MM.1S (cell line): ENCODE measurements at regions not wholly inside any gene's neighbourhood (a gene's known extent, or its start where the extent isn't known, plus 50 kb on each side); places are given as distances from the start of the nearest gene placed in this dataset.
"Not testable (repeated sequence)": the region's sequence is repeated elsewhere in the genome, so short reads cannot be mapped to it uniquely, and the experiment has no call there.

Experiments used
- EZH2phosphoT487 ChIP-seq: fragments of 300-600 bp; sonication (generic); IDR thresholded peaks from 2 replicates; pipeline ENCODE4 v1.6.1; 2018; ENCODE audit warnings: antibody characterized with exemption, low read length
- TF ChIP-seq, protein P1 (sequence below): fragments of 300-600 bp; sonication (generic); IDR thresholded peaks from 2 replicates; pipeline ENCODE4 v1.5.1; 2016; ENCODE audit warnings: antibody characterized with exemption, low read length, mixed read lengths

DNA sequence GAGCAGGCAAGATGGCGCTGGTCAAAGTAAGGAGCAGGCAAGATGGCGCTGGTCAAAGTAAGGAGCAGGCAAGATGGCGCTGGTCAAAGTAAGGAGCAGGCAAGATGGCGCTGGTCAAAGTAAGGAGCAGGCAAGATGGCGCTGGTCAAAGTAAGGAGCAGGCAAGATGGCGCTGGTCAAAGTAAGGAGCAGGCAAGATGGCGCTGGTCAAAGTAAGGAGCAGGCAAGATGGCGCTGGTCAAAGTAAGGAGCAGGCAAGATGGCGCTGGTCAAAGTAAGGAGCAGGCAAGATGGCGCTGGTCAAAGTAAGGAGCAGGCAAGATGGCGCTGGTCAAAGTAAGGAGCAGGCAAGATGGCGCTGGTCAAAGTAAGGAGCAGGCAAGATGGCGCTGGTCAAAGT lies 382.7 kb downstream of the GLRX3 start:
- TF ChIP-seq, protein P1, sequence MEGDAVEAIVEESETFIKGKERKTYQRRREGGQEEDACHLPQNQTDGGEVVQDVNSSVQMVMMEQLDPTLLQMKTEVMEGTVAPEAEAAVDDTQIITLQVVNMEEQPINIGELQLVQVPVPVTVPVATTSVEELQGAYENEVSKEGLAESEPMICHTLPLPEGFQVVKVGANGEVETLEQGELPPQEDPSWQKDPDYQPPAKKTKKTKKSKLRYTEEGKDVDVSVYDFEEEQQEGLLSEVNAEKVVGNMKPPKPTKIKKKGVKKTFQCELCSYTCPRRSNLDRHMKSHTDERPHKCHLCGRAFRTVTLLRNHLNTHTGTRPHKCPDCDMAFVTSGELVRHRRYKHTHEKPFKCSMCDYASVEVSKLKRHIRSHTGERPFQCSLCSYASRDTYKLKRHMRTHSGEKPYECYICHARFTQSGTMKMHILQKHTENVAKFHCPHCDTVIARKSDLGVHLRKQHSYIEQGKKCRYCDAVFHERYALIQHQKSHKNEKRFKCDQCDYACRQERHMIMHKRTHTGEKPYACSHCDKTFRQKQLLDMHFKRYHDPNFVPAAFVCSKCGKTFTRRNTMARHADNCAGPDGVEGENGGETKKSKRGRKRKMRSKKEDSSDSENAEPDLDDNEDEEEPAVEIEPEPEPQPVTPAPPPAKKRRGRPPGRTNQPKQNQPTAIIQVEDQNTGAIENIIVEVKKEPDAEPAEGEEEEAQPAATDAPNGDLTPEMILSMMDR, result not testable (repeated sequence)
- not testable (repeated sequence) for TF ChIP-seq EZH2phosphoT487
